GM12878 (cell line): ENCODE measurements at regions not wholly inside any gene's neighbourhood (a gene's known extent, or its start where the extent isn't known, plus 50 kb on each side); places are given as distances from the start of the nearest gene placed in this dataset.

Experiments
- CREB1 ChIP-seq: IDR thresholded peaks from 2 replicates; pipeline ENCODE4 v1.6.1; 2012; ENCODE audit warnings: low read depth, mild to moderate bottlenecking, inconsistent platforms
- CTCF ChIP-seq, 3 experiments: IDR thresholded peaks in 2 of 3; conservative IDR thresholded peaks in 1 of 3; 2 replicates each; pipeline ENCODE4 v1.5.1; 2011; ENCODE audit warnings: low read depth in 3 of 3, low read length in 3 of 3, mild to moderate bottlenecking in 3 of 3, control low read depth in 2 of 3, moderate library complexity in 2 of 3, inconsistent platforms in 1 of 3, mixed read lengths in 1 of 3; ENCODE audit not compliant: control insufficient read depth in 2 of 3, insufficient read depth in 1 of 3; ENCODE audit errors: extremely low read depth in 1 of 3
- EP300 ChIP-seq, 2 experiments: fragments of 150-350 bp in 1 of 2; IDR thresholded peaks; 2 replicates each; pipeline ENCODE4 v1.6.1; 2011 to 2012; ENCODE audit warnings: low read depth in 2 of 2, low read length in 2 of 2, borderline replicate concordance in 1 of 2, improper control_type of control experiment in 1 of 2, inconsistent platforms in 1 of 2; ENCODE audit not compliant: control insufficient read depth in 1 of 2
- EZH2 ChIP-seq: IDR thresholded peaks from 2 replicates; pipeline ENCODE4 v1.6.1; 2012; ENCODE audit warnings: low read depth, mild to moderate bottlenecking, control low read depth, inconsistent platforms, low read length, borderline replicate concordance; ENCODE audit not compliant: control insufficient read depth
- HDAC2 ChIP-seq: fragments of 200-600 bp; sonication (generic); IDR thresholded peaks from 2 replicates; pipeline ENCODE4 v1.6.1; 2017
- MTA3 ChIP-seq: IDR thresholded peaks from 2 replicates; pipeline ENCODE4 v1.6.1; 2012; ENCODE audit warnings: low read length, inconsistent platforms, borderline replicate concordance
- NR2C2 ChIP-seq: IDR thresholded peaks from 2 replicates; pipeline ENCODE4 v1.6.1; 2011; ENCODE audit warnings: borderline replicate concordance, low read depth; ENCODE audit not compliant: control insufficient read depth, insufficient read length
- PBX3 ChIP-seq: IDR thresholded peaks from 2 replicates; pipeline ENCODE4 v1.6.1; 2011; ENCODE audit warnings: mild to moderate bottlenecking, low read depth, low read length, moderate library complexity; ENCODE audit not compliant: insufficient replicate concordance
- ZNF274 ChIP-seq: IDR thresholded peaks from one replicate; pipeline ENCODE4 v1.8.0; 2011; ENCODE audit not compliant: insufficient read length, insufficient read depth
- TF ChIP-seq, protein P1 (sequence below): fragments of 450-650 bp; formaldehyde crosslinking; IDR thresholded peaks from 2 replicates; pipeline ENCODE4 v1.5.0; 2022; ENCODE audit warnings: mild to moderate bottlenecking, missing genetic modification characterization
- TF ChIP-seq, protein P2 (sequence below): IDR thresholded peaks from 2 replicates; pipeline ENCODE4 v1.6.1; 2012; ENCODE audit warnings: mild to moderate bottlenecking, low read depth, low read length
- TF ChIP-seq, protein P3 (sequence below): IDR thresholded peaks from 2 replicates; pipeline ENCODE4 v1.6.1; 2012; ENCODE audit warnings: low read depth, low read length, improper control_type of control experiment

- TF ChIP-seq EZH2: no peak
- no peak for TF ChIP-seq CTCF (IDR thresholded peaks at IDR 0.05 in 2 of 3, conservative IDR thresholded peaks at IDR 0.05 in 1 of 3; ENCODE audit: control insufficient read depth in 2 of 3, extremely low read depth in 1 of 3, insufficient read depth in 1 of 3, low read depth in 3 of 3, low read length in 3 of 3)
- TF ChIP-seq, protein P1, sequence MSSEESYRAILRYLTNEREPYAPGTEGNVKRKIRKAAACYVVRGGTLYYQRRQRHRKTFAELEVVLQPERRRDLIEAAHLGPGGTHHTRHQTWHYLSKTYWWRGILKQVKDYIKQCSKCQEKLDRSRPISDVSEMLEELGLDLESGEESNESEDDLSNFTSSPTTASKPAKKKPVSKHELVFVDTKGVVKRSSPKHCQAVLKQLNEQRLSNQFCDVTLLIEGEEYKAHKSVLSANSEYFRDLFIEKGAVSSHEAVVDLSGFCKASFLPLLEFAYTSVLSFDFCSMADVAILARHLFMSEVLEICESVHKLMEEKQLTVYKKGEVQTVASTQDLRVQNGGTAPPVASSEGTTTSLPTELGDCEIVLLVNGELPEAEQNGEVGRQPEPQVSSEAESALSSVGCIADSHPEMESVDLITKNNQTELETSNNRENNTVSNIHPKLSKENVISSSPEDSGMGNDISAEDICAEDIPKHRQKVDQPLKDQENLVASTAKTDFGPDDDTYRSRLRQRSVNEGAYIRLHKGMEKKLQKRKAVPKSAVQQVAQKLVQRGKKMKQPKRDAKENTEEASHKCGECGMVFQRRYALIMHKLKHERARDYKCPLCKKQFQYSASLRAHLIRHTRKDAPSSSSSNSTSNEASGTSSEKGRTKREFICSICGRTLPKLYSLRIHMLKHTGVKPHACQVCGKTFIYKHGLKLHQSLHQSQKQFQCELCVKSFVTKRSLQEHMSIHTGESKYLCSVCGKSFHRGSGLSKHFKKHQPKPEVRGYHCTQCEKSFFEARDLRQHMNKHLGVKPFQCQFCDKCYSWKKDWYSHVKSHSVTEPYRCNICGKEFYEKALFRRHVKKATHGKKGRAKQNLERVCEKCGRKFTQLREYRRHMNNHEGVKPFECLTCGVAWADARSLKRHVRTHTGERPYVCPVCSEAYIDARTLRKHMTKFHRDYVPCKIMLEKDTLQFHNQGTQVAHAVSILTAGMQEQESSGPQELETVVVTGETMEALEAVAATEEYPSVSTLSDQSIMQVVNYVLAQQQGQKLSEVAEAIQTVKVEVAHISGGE: no peak
- TF ChIP-seq, protein P2, sequence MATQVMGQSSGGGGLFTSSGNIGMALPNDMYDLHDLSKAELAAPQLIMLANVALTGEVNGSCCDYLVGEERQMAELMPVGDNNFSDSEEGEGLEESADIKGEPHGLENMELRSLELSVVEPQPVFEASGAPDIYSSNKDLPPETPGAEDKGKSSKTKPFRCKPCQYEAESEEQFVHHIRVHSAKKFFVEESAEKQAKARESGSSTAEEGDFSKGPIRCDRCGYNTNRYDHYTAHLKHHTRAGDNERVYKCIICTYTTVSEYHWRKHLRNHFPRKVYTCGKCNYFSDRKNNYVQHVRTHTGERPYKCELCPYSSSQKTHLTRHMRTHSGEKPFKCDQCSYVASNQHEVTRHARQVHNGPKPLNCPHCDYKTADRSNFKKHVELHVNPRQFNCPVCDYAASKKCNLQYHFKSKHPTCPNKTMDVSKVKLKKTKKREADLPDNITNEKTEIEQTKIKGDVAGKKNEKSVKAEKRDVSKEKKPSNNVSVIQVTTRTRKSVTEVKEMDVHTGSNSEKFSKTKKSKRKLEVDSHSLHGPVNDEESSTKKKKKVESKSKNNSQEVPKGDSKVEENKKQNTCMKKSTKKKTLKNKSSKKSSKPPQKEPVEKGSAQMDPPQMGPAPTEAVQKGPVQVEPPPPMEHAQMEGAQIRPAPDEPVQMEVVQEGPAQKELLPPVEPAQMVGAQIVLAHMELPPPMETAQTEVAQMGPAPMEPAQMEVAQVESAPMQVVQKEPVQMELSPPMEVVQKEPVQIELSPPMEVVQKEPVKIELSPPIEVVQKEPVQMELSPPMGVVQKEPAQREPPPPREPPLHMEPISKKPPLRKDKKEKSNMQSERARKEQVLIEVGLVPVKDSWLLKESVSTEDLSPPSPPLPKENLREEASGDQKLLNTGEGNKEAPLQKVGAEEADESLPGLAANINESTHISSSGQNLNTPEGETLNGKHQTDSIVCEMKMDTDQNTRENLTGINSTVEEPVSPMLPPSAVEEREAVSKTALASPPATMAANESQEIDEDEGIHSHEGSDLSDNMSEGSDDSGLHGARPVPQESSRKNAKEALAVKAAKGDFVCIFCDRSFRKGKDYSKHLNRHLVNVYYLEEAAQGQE: no peak
- TF ChIP-seq CREB1: no peak
- TF ChIP-seq HDAC2: no peak
- no peak for TF ChIP-seq ZNF274
- TF ChIP-seq, protein P3, sequence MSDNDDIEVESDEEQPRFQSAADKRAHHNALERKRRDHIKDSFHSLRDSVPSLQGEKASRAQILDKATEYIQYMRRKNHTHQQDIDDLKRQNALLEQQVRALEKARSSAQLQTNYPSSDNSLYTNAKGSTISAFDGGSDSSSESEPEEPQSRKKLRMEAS: no peak
- TF ChIP-seq PBX3: no peak
- no peak for TF ChIP-seq EP300 (IDR thresholded peaks at IDR 0.05; ENCODE audit: borderline replicate concordance in 1 of 2, control insufficient read depth in 1 of 2, low read depth in 2 of 2, low read length in 2 of 2)
- TF ChIP-seq NR2C2: no peak
- no peak for TF ChIP-seq MTA3
Observed at GRCh38 chr1:34631126-34631525, 123.7 kb upstream of the GJB5 start.
